Activated B cell treated with CpG ODN at 0.5 μM for 24 hours (primary cell): ENCODE measurements at regions not wholly inside any gene's neighbourhood (a gene's known extent, or its start where the extent isn't known, plus 50 kb on each side); places are given as distances from the start of the nearest gene placed in this dataset.

ENCODE experiments used
- ATAC-seq: fragments of 200-7000 bp; cut with Tn5 transposase; one replicate; pipeline ENCODE4 v1.10.0; 2021; ENCODE audit warnings: low read depth, mild to moderate bottlenecking, moderate library complexity
- CTCF ChIA-PET: fragments of 350-600 bp; sonication (Branson Sonifier 250); formaldehyde crosslinking; loops from one replicate; lab custom pipeline; 2021; ENCODE audit warnings: antibody characterized with exemption; lab: Charles Lee
- POLR2A ChIA-PET: fragments of 350-600 bp; sonication (Branson Sonifier 250); formaldehyde crosslinking; loops from one replicate; lab custom pipeline; 2021; ENCODE audit warnings: antibody characterized with exemption; lab: Charles Lee
- DNase-seq: peaks from one replicate; pipeline ENCODE4 v3.0.0; 2022
- H3K27ac Mint-ChIP-seq: one replicate; pipeline ENCODE4 v1.8.0; 2020; ENCODE audit warnings: mixed read lengths
- H3K27me3 Mint-ChIP-seq: one replicate; pipeline ENCODE4 v1.8.0; 2021; ENCODE audit warnings: mixed read lengths
- H3K36me3 Mint-ChIP-seq: one replicate; pipeline ENCODE4 v1.8.0; 2021; ENCODE audit warnings: low read depth, mixed read lengths
- H3K4me1 Mint-ChIP-seq: one replicate; pipeline ENCODE4 v1.8.0; 2021; ENCODE audit warnings: mixed read lengths
- H3K4me3 Mint-ChIP-seq: one replicate; pipeline ENCODE4 v1.8.0; 2020; ENCODE audit warnings: mild to moderate bottlenecking, mixed read lengths
- H3K9me3 Mint-ChIP-seq: one replicate; pipeline ENCODE4 v1.8.0; 2020; ENCODE audit warnings: mixed read lengths
- CTCF ChIP-seq: fragments of 200-600 bp; IDR thresholded peaks from one replicate; pipeline ENCODE4 v1.8.0; 2022; ENCODE audit warnings: antibody characterized with exemption, mild to moderate bottlenecking
- intact Hi-C: fragments of 100-400 bp; cut with micrococcal nuclease; formaldehyde crosslinking; loops from one replicate; pipeline ENCODE4 v1.15.1; 2024

GRCh38 chr5:159451197-159452052, 121.1 kb upstream of the IL12B start:
- no peak for TF ChIP-seq CTCF
- Mint-ChIP-seq H3K4me1 (peaks cover 29% of the 10 kb centered on the region), H3K27me3 (no peaks in the 10 kb centered on the region), H3K9me3 (no peaks in the 10 kb centered on the region), H3K27ac (no peak overlapping the region), H3K4me3 (no peak overlapping the region), H3K36me3 (no peaks in the 10 kb centered on the region)
- ChIA-PET CTCF (interaction anchor here (1.7 kb wide), 1 partner anchor 536 kb away, joined by 4 read pairs; no protein-coding TSS in a partner anchor), POLR2A (interaction anchor here (0.6 kb wide), 1 partner anchor 244 kb away, joined by 3 read pairs; no protein-coding TSS in a partner anchor)
- DNase-seq (no peak), ATAC-seq (no peak)
- intact Hi-C loops: no loop called here

- peaks cover 40% of the 10 kb centered on the region for H3K4me1 Mint-ChIP-seq
- intact Hi-C loops: no loop called here
- no peak overlapping the region for H3K27ac Mint-ChIP-seq
- ChIA-PET CTCF (interaction anchor here (0.9 to 1.7 kb wide), 3 partner anchors 296 to 570 kb away, joined by 3 to 4 read pairs (median 4); no protein-coding TSS in a partner anchor), POLR2A (interaction anchor here (0.6 to 0.9 kb wide), 2 partner anchors 10 to 44 kb away, joined by 3 read pairs; no protein-coding TSS in a partner anchor)
- no peak overlapping the region for H3K4me3 Mint-ChIP-seq
- TF ChIP-seq CTCF: no peak
- no peaks in the 10 kb centered on the region for H3K27me3 Mint-ChIP-seq
- no peaks in the 10 kb centered on the region for H3K36me3 Mint-ChIP-seq
- H3K9me3 Mint-ChIP-seq: no peaks in the 10 kb centered on the region
- ATAC-seq: no peak
- no peak for DNase-seq
Measured at GRCh38 chr5:159452480-159453167, 122.3 kb upstream of the IL12B start.

GRCh38 chr5:159453209-159453608, 122.9 kb upstream of the IL12B start:
- TF ChIP-seq CTCF: no peak
- ATAC-seq (no peak), DNase-seq (no peak)
- no peak overlapping the region for H3K4me3 Mint-ChIP-seq
- intact Hi-C loops: no loop called here
- H3K9me3 Mint-ChIP-seq: no peaks in the 10 kb centered on the region
- no peaks in the 10 kb centered on the region for H3K36me3 Mint-ChIP-seq
- H3K4me1 Mint-ChIP-seq: peaks cover 45% of the 10 kb centered on the region
- no peak overlapping the region for H3K27ac Mint-ChIP-seq
- ChIA-PET CTCF (interaction anchor here (0.9 to 1.7 kb wide), 3 partner anchors 296 to 569 kb away, joined by 3 to 4 read pairs (median 4); no protein-coding TSS in a partner anchor), POLR2A (interaction anchor here (0.6 to 0.9 kb wide), 2 partner anchors 11 to 43 kb away, joined by 3 read pairs; no protein-coding TSS in a partner anchor)
- no peaks in the 10 kb centered on the region for H3K27me3 Mint-ChIP-seq

GRCh38 chr5:159456261-159456660, 126.0 kb upstream of the IL12B start:
- peaks cover 72% of the 10 kb centered on the region for H3K4me1 Mint-ChIP-seq
- ChIA-PET POLR2A (interaction anchor here (0.5 to 1.6 kb wide), 6 partner anchors 51 to 500 kb away, joined by 3 to 6 read pairs (median 3); no protein-coding TSS in a partner anchor), CTCF (interaction anchor here (0.9 to 1.3 kb wide), 6 partner anchors 10 to 531 kb away, joined by 3 to 4 read pairs (median 3); partner anchors contain the start of gene ADRA1B)
- H3K36me3 Mint-ChIP-seq: no peaks in the 10 kb centered on the region
- DNase-seq (no peak), ATAC-seq (no peak)
- peak overlapping the region; percentile 76 for H3K27ac Mint-ChIP-seq
- H3K4me3 Mint-ChIP-seq: no peak overlapping the region
- intact Hi-C loops: loop anchor here (2.0 to 5.0 kb wide), 5 partner anchors 43 to 1859 kb away; partner anchors contain the start of genes PWWP2A and TTC1
- H3K27me3 Mint-ChIP-seq: no peaks in the 10 kb centered on the region
- H3K9me3 Mint-ChIP-seq: no peaks in the 10 kb centered on the region
- TF ChIP-seq CTCF: no peak
